ENCODE measurements at regions not wholly inside any gene's neighbourhood (a gene's known extent, or its start where the extent isn't known, plus 50 kb on each side); places are given as distances from the start of the nearest gene placed in this dataset.

- TF ChIP-seq EP300 (IDR thresholded peaks at IDR 0.05) = no peak
- no peak for TF ChIP-seq POLR2A (IDR thresholded peaks at IDR 0.05)
- no peak for TF ChIP-seq CTCF (IDR thresholded peaks at IDR 0.05)
Observed at GRCh38 chr12:113613414-113613813, 141.7 kb upstream of the LHX5 start.
